HCT116 (cell line): ENCODE measurements at regions not wholly inside any gene's neighbourhood (a gene's known extent, or its start where the extent isn't known, plus 50 kb on each side); places are given as distances from the start of the nearest gene placed in this dataset.

ENCODE experiments used
- EGR1 ChIP-seq: IDR thresholded peaks from 2 replicates; pipeline ENCODE4 v1.6.1; 2012; ENCODE audit warnings: low read depth
- POLR2AphosphoS5 ChIP-seq: IDR thresholded peaks from 2 replicates; pipeline ENCODE4 v1.6.1; 2011; ENCODE audit warnings: mild to moderate bottlenecking, low read depth, low read length, moderate library complexity

GRCh38 chr10:33463011-33463410, 128.5 kb upstream of the NRP1 start:
- no peak for TF ChIP-seq POLR2AphosphoS5
- no peak for TF ChIP-seq EGR1
